PC-9 (cell line): ENCODE measurements at regions not wholly inside any gene's neighbourhood (a gene's known extent, or its start where the extent isn't known, plus 50 kb on each side); places are given as distances from the start of the nearest gene placed in this dataset.

Experiments used
- BruUV-seq: library from RNA; stranded (reverse); fragments of 400-500 nt; replicated peaks from 2 replicates; lab custom pipeline; 2021; lab: Mats Ljungman, UMichigan
- CTCF ChIA-PET: fragments of 300-600 bp; sonication (Branson Sonifier 250); formaldehyde crosslinking; loops from one replicate; lab custom pipeline; 2022; ENCODE audit warnings: antibody characterized with exemption; lab: Charles Lee
- POLR2A ChIA-PET: fragments of 300-600 bp; sonication (Branson Sonifier 250); formaldehyde crosslinking; loops from one replicate; lab custom pipeline; 2022; ENCODE audit warnings: antibody characterized with exemption; ENCODE audit not compliant: unreplicated experiment; lab: Charles Lee
- DNase-seq, 2 experiments: peaks; one replicate each; pipeline versions ENCODE4 v3.0.0 to v3.0.0-alpha.2; 2015 to 2022; ENCODE audit warnings: mixed read lengths in 1 of 2
- H2AFZ ChIP-seq: fragments of 200-600 bp; sonication (generic); 2 replicates; pipeline ENCODE4 v1.8.1; 2017; ENCODE audit warnings: antibody characterized with exemption
- H3F3A ChIP-seq: fragments of 200-600 bp; sonication (generic); 2 replicates; pipeline ENCODE4 v1.8.1; 2017; ENCODE audit warnings: antibody characterized with exemption, mild to moderate bottlenecking, low read depth; ENCODE audit not compliant: insufficient read depth
- H3K27ac ChIP-seq: fragments of 200-600 bp; sonication (generic); 2 replicates; pipeline ENCODE4 v1.6.1; 2016; ENCODE audit warnings: mixed run types
- H3K27me3 ChIP-seq: fragments of 200-600 bp; sonication (generic); 2 replicates; pipeline ENCODE4 v1.6.1; 2016; ENCODE audit warnings: low read depth, mixed run types; ENCODE audit not compliant: insufficient read depth
- H3K36me3 ChIP-seq: fragments of 200-600 bp; sonication (generic); 2 replicates; pipeline ENCODE4 v1.6.1; 2016; ENCODE audit warnings: low read depth, mixed run types
- H3K4me1 ChIP-seq: fragments of 200-600 bp; sonication (generic); replicated peaks from 2 replicates; pipeline ENCODE4 v1.6.1; 2016; ENCODE audit warnings: mixed run types; ENCODE audit not compliant: insufficient read depth
- H3K4me2 ChIP-seq: fragments of 200-600 bp; sonication (generic); 2 replicates; pipeline ENCODE4 v1.6.1; 2017; ENCODE audit warnings: mixed run types
- H3K4me3 ChIP-seq: fragments of 200-600 bp; sonication (generic); 2 replicates; pipeline ENCODE4 v1.6.1; 2016; ENCODE audit warnings: mixed run types
- H3K79me2 ChIP-seq: fragments of 200-600 bp; sonication (generic); 2 replicates; pipeline ENCODE4 v1.6.1; 2017; ENCODE audit warnings: low read depth, mixed run types
- H3K9me2 ChIP-seq: fragments of 200-600 bp; sonication (generic); 2 replicates; pipeline ENCODE4 v1.8.1; 2017; ENCODE audit warnings: mild to moderate bottlenecking; ENCODE audit not compliant: insufficient read depth
- H3K9me3 ChIP-seq: fragments of 200-600 bp; sonication (generic); 2 replicates; pipeline ENCODE4 v1.8.1; 2016; ENCODE audit warnings: low read depth; ENCODE audit not compliant: insufficient read depth
- H4K20me1 ChIP-seq: fragments of 200-600 bp; sonication (generic); 2 replicates; pipeline ENCODE4 v1.8.1; 2017; ENCODE audit not compliant: insufficient read depth
- EZH2 ChIP-seq: fragments of 200-600 bp; sonication (generic); IDR thresholded peaks from 2 replicates; pipeline ENCODE4 v1.8.0; 2017; ENCODE audit warnings: antibody characterized with exemption, low read depth
- intact Hi-C: fragments of 100-400 bp; cut with micrococcal nuclease; formaldehyde crosslinking; loops from one replicate; pipeline ENCODE4 v1.10.0; 2022; ENCODE audit not compliant: unreplicated experiment
- TF ChIP-seq, protein P1 (sequence below): fragments of 200-600 bp; sonication (generic); conservative IDR thresholded peaks from 2 replicates; pipeline ENCODE4 v1.6.1; 2017; ENCODE audit warnings: mixed run types, antibody characterized with exemption, mild to moderate bottlenecking, moderate library complexity

DNA sequence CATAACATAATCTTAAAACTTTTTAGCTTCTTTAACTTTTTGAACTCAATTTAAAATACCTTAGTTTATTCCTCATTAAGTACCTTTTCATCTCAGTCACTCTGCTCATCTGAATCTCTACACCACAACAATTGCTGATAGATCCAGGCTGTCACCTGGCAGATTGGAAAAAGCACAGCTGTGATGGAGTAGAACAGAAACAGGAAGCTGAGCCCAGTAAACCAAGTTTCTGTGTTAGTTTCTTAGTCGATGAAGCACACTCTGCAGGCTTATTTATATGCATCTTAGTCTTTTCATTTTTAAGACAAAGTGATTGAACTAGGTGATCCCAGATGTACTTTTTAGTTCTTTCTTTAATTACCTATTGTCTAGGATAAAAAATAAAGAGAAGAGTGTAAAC lies 1398.0 kb upstream of the ALCAM start:
- CTCF ChIA-PET: no interaction called here
- no peak overlapping the region for H3K4me2 ChIP-seq
- no peaks in the 10 kb centered on the region for H4K20me1 ChIP-seq
- H3K79me2 ChIP-seq: no peaks in the 10 kb centered on the region
- TF ChIP-seq, protein P1, sequence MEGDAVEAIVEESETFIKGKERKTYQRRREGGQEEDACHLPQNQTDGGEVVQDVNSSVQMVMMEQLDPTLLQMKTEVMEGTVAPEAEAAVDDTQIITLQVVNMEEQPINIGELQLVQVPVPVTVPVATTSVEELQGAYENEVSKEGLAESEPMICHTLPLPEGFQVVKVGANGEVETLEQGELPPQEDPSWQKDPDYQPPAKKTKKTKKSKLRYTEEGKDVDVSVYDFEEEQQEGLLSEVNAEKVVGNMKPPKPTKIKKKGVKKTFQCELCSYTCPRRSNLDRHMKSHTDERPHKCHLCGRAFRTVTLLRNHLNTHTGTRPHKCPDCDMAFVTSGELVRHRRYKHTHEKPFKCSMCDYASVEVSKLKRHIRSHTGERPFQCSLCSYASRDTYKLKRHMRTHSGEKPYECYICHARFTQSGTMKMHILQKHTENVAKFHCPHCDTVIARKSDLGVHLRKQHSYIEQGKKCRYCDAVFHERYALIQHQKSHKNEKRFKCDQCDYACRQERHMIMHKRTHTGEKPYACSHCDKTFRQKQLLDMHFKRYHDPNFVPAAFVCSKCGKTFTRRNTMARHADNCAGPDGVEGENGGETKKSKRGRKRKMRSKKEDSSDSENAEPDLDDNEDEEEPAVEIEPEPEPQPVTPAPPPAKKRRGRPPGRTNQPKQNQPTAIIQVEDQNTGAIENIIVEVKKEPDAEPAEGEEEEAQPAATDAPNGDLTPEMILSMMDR: no peak
- TF ChIP-seq EZH2: no peak
- POLR2A ChIA-PET: no interaction called here
- no peaks in the 10 kb centered on the region for H3K36me3 ChIP-seq
- intact Hi-C loops: no loop called here
- DNase-seq: no peak
- H3K27me3 ChIP-seq: no peaks in the 10 kb centered on the region
- no peaks in the 10 kb centered on the region for H3K9me3 ChIP-seq
- H3K9me2 ChIP-seq: peaks cover 8% of the 10 kb centered on the region; the same call in 1 of the 2 replicates
- H2AFZ ChIP-seq: no peak overlapping the region; the same call in 1 of the 2 replicates
- no peak overlapping the region for H3K27ac ChIP-seq
- no TSS peak for BruUV-seq
- H3F3A ChIP-seq: no peaks in the 10 kb centered on the region
- no peak overlapping the region for H3K4me3 ChIP-seq
- H3K4me1 ChIP-seq: no peaks in the 10 kb centered on the region

DNA sequence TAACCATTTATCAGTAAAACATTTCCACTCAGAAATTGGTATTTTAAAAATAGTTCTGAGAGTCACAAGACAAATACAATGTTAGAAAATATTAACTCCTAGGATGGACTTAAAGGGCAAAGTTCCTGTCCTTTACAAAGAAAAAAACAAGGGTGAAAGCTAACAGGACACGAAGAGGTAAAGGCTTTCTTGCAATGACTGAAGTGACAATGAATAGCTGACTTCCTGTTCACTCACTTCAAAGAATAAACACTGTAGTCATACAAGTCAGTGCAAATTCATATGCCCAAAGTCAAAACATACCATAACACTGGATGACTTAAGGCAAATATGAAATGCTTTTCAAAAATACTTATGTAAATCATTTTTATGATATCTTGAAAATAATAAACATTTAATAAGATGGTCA lies 1389.8 kb upstream of the ALCAM start:
- no peak for DNase-seq
- POLR2A ChIA-PET: no interaction called here
- H2AFZ ChIP-seq: no peak overlapping the region
- H3K4me2 ChIP-seq: no peak overlapping the region
- no peak overlapping the region for H3K4me3 ChIP-seq
- H3K9me2 ChIP-seq: no peaks in the 10 kb centered on the region
- H3K9me3 ChIP-seq: no peaks in the 10 kb centered on the region; the same call in 1 of the 2 replicates
- H3K27ac ChIP-seq: no peak overlapping the region
- CTCF ChIA-PET: no interaction called here
- no peaks in the 10 kb centered on the region for H3K36me3 ChIP-seq
- H3K27me3 ChIP-seq: no peaks in the 10 kb centered on the region
- no peaks in the 10 kb centered on the region for H4K20me1 ChIP-seq
- no peaks in the 10 kb centered on the region for H3K79me2 ChIP-seq
- intact Hi-C loops: no loop called here
- H3F3A ChIP-seq: no peaks in the 10 kb centered on the region
- no TSS peak for BruUV-seq
- H3K4me1 ChIP-seq: no peaks in the 10 kb centered on the region
- TF ChIP-seq EZH2: no peak

DNA sequence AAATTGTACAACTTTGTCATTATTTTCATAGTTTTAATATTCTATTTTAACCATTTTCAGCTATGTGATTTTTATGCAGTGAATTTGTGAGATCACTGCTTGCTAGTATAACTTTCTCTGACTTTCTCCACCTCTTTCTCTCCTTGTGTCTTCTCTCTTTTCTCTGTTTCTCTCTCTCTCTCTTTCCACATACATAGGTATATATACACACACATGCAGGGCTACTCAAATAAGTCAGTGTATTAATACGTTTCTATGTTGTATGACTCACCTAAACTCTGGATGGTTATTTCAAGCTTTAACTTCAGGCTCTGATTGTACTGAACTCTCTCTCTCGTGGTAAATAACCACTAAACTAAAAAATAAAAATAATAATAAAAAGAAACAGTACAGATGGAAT lies 1389.3 kb upstream of the ALCAM start:
- POLR2A ChIA-PET: no interaction called here
- no peak for DNase-seq

More for the DNA sequence above, 1389.3 kb upstream of the ALCAM start:
- Histone ChIP-seq H3K79me2 (no peaks in the 10 kb centered on the region), H4K20me1 (no peaks in the 10 kb centered on the region), H3K9me3 (no peaks in the 10 kb centered on the region; the same call in 1 of the 2 replicates), H3K9me2 (no peaks in the 10 kb centered on the region), H3K36me3 (no peaks in the 10 kb centered on the region), H3K27ac (no peak overlapping the region), H3K4me2 (no peak overlapping the region), H3K27me3 (no peaks in the 10 kb centered on the region), H3F3A (no peaks in the 10 kb centered on the region), H3K4me3 (no peak overlapping the region), H3K4me1 (no peaks in the 10 kb centered on the region), H2AFZ (no peak overlapping the region)
- no TSS peak for BruUV-seq
- CTCF ChIA-PET: no interaction called here
- intact Hi-C loops: no loop called here
- TF ChIP-seq EZH2: no peak
- TF ChIP-seq, protein P1: no peak
